ENCODE measurements at regions not wholly inside any gene's neighbourhood (a gene's known extent, or its start where the extent isn't known, plus 50 kb on each side); places are given as distances from the start of the nearest gene placed in this dataset.

GRCh38 chr11:19536131-19536530 lies 176.5 kb upstream of the NAV2 start:
- no peak for DNase-seq (ENCODE audit: low read depth)
- H3K4me3 ChIP-seq (ENCODE audit: low read depth, low read length): no peak overlapping the region
- TF ChIP-seq CTCF (IDR thresholded peaks at IDR 0.05; ENCODE audit: insufficient read depth, low read length): no peak

- H3K4me3 ChIP-seq (ENCODE audit: low read depth, low read length): no peak overlapping the region
- no peak for TF ChIP-seq CTCF (IDR thresholded peaks at IDR 0.05; ENCODE audit: insufficient read depth, low read length)
- DNase-seq (ENCODE audit: low read depth): no peak
These were observed 182.1 kb upstream of the NAV2 start for GRCh38 chr11:19530505-19530904.

GRCh38 chr11:19526119-19526518 lies 186.5 kb upstream of the NAV2 start:
- peak; percentile 35 for DNase-seq (ENCODE audit: low read depth)
- no peak overlapping the region for H3K4me3 ChIP-seq (ENCODE audit: low read depth, low read length)
- no peak for TF ChIP-seq CTCF (IDR thresholded peaks at IDR 0.05; ENCODE audit: insufficient read depth, low read length)

GRCh38 chr11:19525714-19526113 lies 186.9 kb upstream of the NAV2 start:
- H3K4me3 ChIP-seq (ENCODE audit: low read depth, low read length): no peak overlapping the region
- DNase-seq (ENCODE audit: low read depth): no peak

GRCh38 chr11:19525276-19525675 lies 187.4 kb upstream of the NAV2 start:
- H3K4me3 ChIP-seq (ENCODE audit: low read depth, low read length): no peak overlapping the region
- TF ChIP-seq CTCF (IDR thresholded peaks at IDR 0.05; ENCODE audit: insufficient read depth, low read length): no peak
- DNase-seq (ENCODE audit: low read depth): no peak

More at GRCh38 chr11:19525714-19526113, 186.9 kb upstream of the NAV2 start:
- no peak for TF ChIP-seq CTCF (IDR thresholded peaks at IDR 0.05; ENCODE audit: insufficient read depth, low read length)

- TF ChIP-seq CTCF (IDR thresholded peaks at IDR 0.05; ENCODE audit: insufficient read depth, low read length): no peak
- DNase-seq (ENCODE audit: low read depth): peak; percentile 24
- no peak overlapping the region for H3K4me3 ChIP-seq (ENCODE audit: low read depth, low read length)
These were observed 188.4 kb upstream of the NAV2 start for GRCh38 chr11:19524171-19524671.

- H3K4me3 ChIP-seq (ENCODE audit: low read depth, low read length): no peak overlapping the region
- no peak for DNase-seq (ENCODE audit: low read depth)
- no peak for TF ChIP-seq CTCF (IDR thresholded peaks at IDR 0.05; ENCODE audit: insufficient read depth, low read length)
These were observed 192.0 kb upstream of the NAV2 start for GRCh38 chr11:19520681-19521080.
